Ishikawa (cell line): ENCODE measurements at regions not wholly inside any gene's neighbourhood (a gene's known extent, or its start where the extent isn't known, plus 50 kb on each side); places are given as distances from the start of the nearest gene placed in this dataset.

Experiments
- CEBPB ChIP-seq: IDR thresholded peaks from 2 replicates; pipeline ENCODE4 v1.6.1; 2012
- CREB1 ChIP-seq: IDR thresholded peaks from 2 replicates; pipeline ENCODE4 v1.6.1; 2012; ENCODE audit warnings: low read depth
- EGR1 ChIP-seq: IDR thresholded peaks from 2 replicates; pipeline ENCODE4 v1.6.1; 2012
- EP300 ChIP-seq: IDR thresholded peaks from 2 replicates; pipeline ENCODE4 v1.6.1; 2012; ENCODE audit warnings: borderline replicate concordance
- FOXM1 ChIP-seq: IDR thresholded peaks from 2 replicates; pipeline ENCODE4 v1.6.1; 2012; ENCODE audit warnings: low read depth, borderline replicate concordance
- NFIC ChIP-seq: IDR thresholded peaks from 2 replicates; pipeline ENCODE4 v1.6.1; 2012
- RAD21 ChIP-seq: IDR thresholded peaks from 2 replicates; pipeline ENCODE4 v1.6.1; 2012; ENCODE audit warnings: low read depth
- TAF1 ChIP-seq: IDR thresholded peaks from 2 replicates; pipeline ENCODE4 v1.6.1; 2012; ENCODE audit warnings: low read depth, mild to moderate bottlenecking
- TCF12 ChIP-seq: IDR thresholded peaks from 2 replicates; pipeline ENCODE4 v1.6.1; 2012; ENCODE audit warnings: low read depth
- TEAD4 ChIP-seq: IDR thresholded peaks from 2 replicates; pipeline ENCODE4 v1.6.1; 2012
- YY1 ChIP-seq: IDR thresholded peaks from 2 replicates; pipeline ENCODE4 v1.6.1; 2012; ENCODE audit warnings: low read depth
- ZBTB7A ChIP-seq: IDR thresholded peaks from 2 replicates; pipeline ENCODE4 v1.6.1; 2012; ENCODE audit warnings: low read depth
- TF ChIP-seq, protein P1 (sequence below): IDR thresholded peaks from 2 replicates; pipeline ENCODE4 v1.6.1; 2012
- TF ChIP-seq, protein P2 (sequence below): IDR thresholded peaks from 2 replicates; pipeline ENCODE4 v1.6.1; 2012
- TF ChIP-seq, protein P3 (sequence below): IDR thresholded peaks from 2 replicates; pipeline ENCODE4 v1.6.1; 2012; ENCODE audit warnings: low read depth, mild to moderate bottlenecking

- no peak for TF ChIP-seq CEBPB
- TF ChIP-seq, protein P1, sequence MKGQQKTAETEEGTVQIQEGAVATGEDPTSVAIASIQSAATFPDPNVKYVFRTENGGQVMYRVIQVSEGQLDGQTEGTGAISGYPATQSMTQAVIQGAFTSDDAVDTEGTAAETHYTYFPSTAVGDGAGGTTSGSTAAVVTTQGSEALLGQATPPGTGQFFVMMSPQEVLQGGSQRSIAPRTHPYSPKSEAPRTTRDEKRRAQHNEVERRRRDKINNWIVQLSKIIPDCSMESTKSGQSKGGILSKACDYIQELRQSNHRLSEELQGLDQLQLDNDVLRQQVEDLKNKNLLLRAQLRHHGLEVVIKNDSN = no peak
- TF ChIP-seq EGR1 = no peak
- no peak for TF ChIP-seq YY1
- TF ChIP-seq, protein P2, sequence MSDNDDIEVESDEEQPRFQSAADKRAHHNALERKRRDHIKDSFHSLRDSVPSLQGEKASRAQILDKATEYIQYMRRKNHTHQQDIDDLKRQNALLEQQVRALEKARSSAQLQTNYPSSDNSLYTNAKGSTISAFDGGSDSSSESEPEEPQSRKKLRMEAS = no peak
- TF ChIP-seq NFIC = no peak
- TF ChIP-seq RAD21 = no peak
- no peak for TF ChIP-seq TCF12
- no peak for TF ChIP-seq ZBTB7A
- TF ChIP-seq TEAD4 = no peak
- TF ChIP-seq, protein P3, sequence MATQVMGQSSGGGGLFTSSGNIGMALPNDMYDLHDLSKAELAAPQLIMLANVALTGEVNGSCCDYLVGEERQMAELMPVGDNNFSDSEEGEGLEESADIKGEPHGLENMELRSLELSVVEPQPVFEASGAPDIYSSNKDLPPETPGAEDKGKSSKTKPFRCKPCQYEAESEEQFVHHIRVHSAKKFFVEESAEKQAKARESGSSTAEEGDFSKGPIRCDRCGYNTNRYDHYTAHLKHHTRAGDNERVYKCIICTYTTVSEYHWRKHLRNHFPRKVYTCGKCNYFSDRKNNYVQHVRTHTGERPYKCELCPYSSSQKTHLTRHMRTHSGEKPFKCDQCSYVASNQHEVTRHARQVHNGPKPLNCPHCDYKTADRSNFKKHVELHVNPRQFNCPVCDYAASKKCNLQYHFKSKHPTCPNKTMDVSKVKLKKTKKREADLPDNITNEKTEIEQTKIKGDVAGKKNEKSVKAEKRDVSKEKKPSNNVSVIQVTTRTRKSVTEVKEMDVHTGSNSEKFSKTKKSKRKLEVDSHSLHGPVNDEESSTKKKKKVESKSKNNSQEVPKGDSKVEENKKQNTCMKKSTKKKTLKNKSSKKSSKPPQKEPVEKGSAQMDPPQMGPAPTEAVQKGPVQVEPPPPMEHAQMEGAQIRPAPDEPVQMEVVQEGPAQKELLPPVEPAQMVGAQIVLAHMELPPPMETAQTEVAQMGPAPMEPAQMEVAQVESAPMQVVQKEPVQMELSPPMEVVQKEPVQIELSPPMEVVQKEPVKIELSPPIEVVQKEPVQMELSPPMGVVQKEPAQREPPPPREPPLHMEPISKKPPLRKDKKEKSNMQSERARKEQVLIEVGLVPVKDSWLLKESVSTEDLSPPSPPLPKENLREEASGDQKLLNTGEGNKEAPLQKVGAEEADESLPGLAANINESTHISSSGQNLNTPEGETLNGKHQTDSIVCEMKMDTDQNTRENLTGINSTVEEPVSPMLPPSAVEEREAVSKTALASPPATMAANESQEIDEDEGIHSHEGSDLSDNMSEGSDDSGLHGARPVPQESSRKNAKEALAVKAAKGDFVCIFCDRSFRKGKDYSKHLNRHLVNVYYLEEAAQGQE = no peak
- no peak for TF ChIP-seq TAF1
- no peak for TF ChIP-seq EP300
- no peak for TF ChIP-seq CREB1
- no peak for TF ChIP-seq FOXM1
These were observed 189.3 kb downstream of the PTPRU start for GRCh38 chr1:29425631-29426030.

GRCh38 chr1:29424266-29424665 is 187.9 kb downstream of the PTPRU start:
- TF ChIP-seq YY1 (no peak), EGR1 (no peak), ZBTB7A (no peak)

DNA sequence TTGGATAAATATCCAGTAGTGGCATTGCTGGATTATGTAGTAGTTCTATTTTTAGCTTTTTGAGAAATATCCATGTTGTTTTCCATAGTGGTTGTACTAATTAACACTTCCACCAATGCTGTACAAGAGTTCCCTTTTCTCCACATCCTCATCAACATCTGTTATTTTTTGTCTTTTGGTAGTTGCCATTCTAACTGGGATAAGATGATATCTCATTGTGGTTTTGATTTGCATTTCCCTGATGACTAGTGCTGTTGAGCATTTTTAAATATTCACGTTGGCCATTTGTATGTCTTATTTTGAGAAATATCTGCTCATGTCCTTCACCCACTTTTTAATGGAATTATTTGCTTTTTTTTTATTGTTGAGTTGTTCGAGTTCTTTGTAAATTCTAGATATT is 183.9 kb downstream of the PTPRU start:
- TF ChIP-seq TAF1 (no peak), TEAD4 (no peak), ZBTB7A (no peak), FOXM1 (no peak), EP300 (no peak), NFIC (no peak), YY1 (no peak), CEBPB (no peak), RAD21 (no peak), EGR1 (no peak), TCF12 (no peak), CREB1 (no peak)
- TF ChIP-seq, protein P1 = no peak
- TF ChIP-seq, protein P2 = no peak
- TF ChIP-seq, protein P3 = no peak

- TF ChIP-seq, protein P2 = no peak
- no peak for TF ChIP-seq ZBTB7A
- TF ChIP-seq RAD21 = no peak
- no peak for TF ChIP-seq EP300
- no peak for TF ChIP-seq CREB1
These were observed 181.6 kb downstream of the PTPRU start for GRCh38 chr1:29417971-29418370.

DNA sequence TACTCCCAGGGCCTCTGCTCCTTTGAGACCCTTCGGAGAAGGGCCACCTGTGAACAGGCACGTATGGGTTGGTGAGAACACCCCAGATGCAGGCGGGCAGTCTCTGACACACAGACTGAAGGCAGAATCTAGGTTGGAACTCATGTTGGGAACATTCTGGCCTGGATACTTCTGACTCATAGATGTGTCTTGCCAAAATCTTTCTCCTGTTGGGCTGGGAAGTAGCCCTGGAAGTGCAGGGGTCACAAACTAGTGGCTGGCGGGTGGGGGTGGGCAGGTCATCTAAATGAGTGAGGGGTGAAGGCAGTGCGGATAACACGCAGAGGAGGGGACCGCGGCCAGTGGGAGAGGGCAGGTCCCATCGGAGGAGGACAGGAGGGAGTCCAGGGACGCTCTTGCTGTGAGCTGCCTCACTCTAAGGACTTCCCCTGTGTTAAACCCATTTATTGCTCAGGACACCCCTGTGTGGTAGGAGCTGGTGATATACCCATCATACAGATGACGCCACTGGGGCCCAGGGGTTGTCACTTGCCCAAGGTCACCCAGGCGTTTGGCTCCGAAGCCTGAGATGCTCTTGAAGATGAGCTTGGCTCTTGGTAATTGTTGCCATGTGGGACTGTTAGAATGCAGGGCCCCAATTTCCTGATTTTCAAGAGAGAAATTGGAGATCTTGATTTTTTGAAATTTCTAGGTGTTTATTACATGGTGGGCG is 181.0 kb downstream of the PTPRU start:
- no peak for TF ChIP-seq CEBPB
- TF ChIP-seq NFIC = no peak

GRCh38 chr1:29416267-29417146 is 180.2 kb downstream of the PTPRU start:
- TF ChIP-seq, protein P1 = no peak
- TF ChIP-seq CEBPB = no peak
